Left lung (tissue), 4 donors: ENCODE measurements at regions not wholly inside any gene's neighbourhood (a gene's known extent, or its start where the extent isn't known, plus 50 kb on each side); places are given as distances from the start of the nearest gene placed in this dataset.

ENCODE experiments used
- ATAC-seq: fragments of 200-7000 bp; cut with Tn5 transposase; one replicate; pipeline ENCODE4 v1.9.1; 2020; ENCODE audit warnings: moderate library complexity
- DNase-seq, 4 donors: peaks; one replicate each; pipeline ENCODE4 v3.0.0-alpha.2; 2013 to 2020
- H3K27ac ChIP-seq, 2 donors: fragments of 200-600 bp; sonication (generic) in 1 of 2; one replicate each; pipeline versions ENCODE4 v1.5.0 to v1.8.0; 2020 to 2021
- H3K27me3 ChIP-seq, 2 donors: fragments of 200-600 bp; sonication (generic) in 1 of 2; one replicate each; pipeline versions ENCODE4 v1.5.0 to v1.8.0; 2020 to 2021
- H3K36me3 ChIP-seq, 2 donors: fragments of 200-600 bp; sonication (generic) in 1 of 2; one replicate each; pipeline versions ENCODE4 v1.5.0 to v1.8.0; 2020 to 2021
- H3K4me1 ChIP-seq, 2 donors: fragments of 200-600 bp; one replicate each; pipeline ENCODE4 v1.8.0; 2021
- H3K4me3 ChIP-seq, 2 donors: fragments of 200-600 bp; sonication (generic) in 1 of 2; one replicate each; pipeline versions ENCODE4 v1.5.0 to v1.8.0; 2020 to 2021; ENCODE audit warnings: mild to moderate bottlenecking in 1 of 2
- H3K9me3 ChIP-seq, 2 donors: fragments of 200-600 bp; sonication (generic) in 1 of 2; one replicate each; pipeline versions ENCODE4 v1.5.0 to v1.8.0; 2020 to 2021
- intact Hi-C, 2 donors: fragments of 100-400 bp; cut with DNase I; formaldehyde crosslinking; loops; one replicate each; pipeline versions ENCODE4 v1.11.2 to v1.14.2; 2022
- TF ChIP-seq, protein P1 (sequence below), 2 donors: fragments of 200-600 bp; sonication (generic) in 1 of 2; IDR thresholded peaks; one replicate each; pipeline versions ENCODE4 v1.5.0 to v1.8.0; 2021; ENCODE audit warnings: antibody characterized with exemption in 2 of 2
- donor health status: DM: no; HTN: yes; CAD: no.
- donor health status: DM: no; HTN: no; CAD: no.

GRCh38 chr2:228377533-228377932 lies 196.0 kb upstream of the SPHKAP start:
- Histone ChIP-seq H3K4me1 (no peaks in the 10 kb centered on the region), H3K27ac (no peak overlapping the region), H3K36me3 (no peaks in the 10 kb centered on the region), H3K9me3 (peaks cover 0 to 2% of the 10 kb centered on the region in 2 donors), H3K27me3 (no peaks in the 10 kb centered on the region), H3K4me3 (no peak overlapping the region)
- intact Hi-C loops, result no loop called here
- TF ChIP-seq, protein P1, sequence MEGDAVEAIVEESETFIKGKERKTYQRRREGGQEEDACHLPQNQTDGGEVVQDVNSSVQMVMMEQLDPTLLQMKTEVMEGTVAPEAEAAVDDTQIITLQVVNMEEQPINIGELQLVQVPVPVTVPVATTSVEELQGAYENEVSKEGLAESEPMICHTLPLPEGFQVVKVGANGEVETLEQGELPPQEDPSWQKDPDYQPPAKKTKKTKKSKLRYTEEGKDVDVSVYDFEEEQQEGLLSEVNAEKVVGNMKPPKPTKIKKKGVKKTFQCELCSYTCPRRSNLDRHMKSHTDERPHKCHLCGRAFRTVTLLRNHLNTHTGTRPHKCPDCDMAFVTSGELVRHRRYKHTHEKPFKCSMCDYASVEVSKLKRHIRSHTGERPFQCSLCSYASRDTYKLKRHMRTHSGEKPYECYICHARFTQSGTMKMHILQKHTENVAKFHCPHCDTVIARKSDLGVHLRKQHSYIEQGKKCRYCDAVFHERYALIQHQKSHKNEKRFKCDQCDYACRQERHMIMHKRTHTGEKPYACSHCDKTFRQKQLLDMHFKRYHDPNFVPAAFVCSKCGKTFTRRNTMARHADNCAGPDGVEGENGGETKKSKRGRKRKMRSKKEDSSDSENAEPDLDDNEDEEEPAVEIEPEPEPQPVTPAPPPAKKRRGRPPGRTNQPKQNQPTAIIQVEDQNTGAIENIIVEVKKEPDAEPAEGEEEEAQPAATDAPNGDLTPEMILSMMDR (IDR thresholded peaks at IDR 0.05), result no peak
- DNase-seq, result no peak
- no peak for ATAC-seq

DNA sequence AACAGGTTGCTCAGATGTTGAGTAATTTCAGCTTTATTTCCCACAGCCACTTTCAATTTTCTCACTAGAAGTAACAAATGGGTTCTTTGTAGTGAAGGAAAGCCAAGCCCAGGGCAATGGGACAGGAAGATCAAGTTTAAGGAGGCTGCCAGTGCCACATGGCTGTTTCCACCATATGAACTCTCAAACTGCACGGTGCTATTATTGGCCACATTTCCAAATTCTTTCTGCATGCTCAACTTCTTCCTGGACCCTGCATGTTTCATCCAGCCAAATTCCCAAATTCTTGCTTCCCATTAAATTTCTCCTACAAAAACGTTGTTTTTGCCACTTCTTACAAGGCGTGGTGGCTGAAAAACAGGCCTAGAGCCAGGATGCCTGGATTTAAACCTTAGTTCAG lies 193.3 kb upstream of the SPHKAP start:
- Histone ChIP-seq H3K4me1 (no peaks in the 10 kb centered on the region), H3K27ac (no peak overlapping the region), H3K4me3 (no peak overlapping the region), H3K27me3 (no peaks in the 10 kb centered on the region), H3K36me3 (no peaks in the 10 kb centered on the region), H3K9me3 (peaks cover 0 to 11% of the 10 kb centered on the region in 2 donors)
- TF ChIP-seq, protein P1 (IDR thresholded peaks at IDR 0.05), result no peak
- ATAC-seq, result no peak
- no peak for DNase-seq
- intact Hi-C loops, result no loop called here

GRCh38 chr2:228373191-228373590 lies 191.7 kb upstream of the SPHKAP start:
- no peak for ATAC-seq
- no peaks in the 10 kb centered on the region for H3K4me1 ChIP-seq
- H3K4me3 ChIP-seq, result no peak overlapping the region
- TF ChIP-seq, protein P1 (IDR thresholded peaks at IDR 0.05), result no peak
- peaks cover 0 to 11% of the 10 kb centered on the region in 2 donors for H3K9me3 ChIP-seq
- H3K27ac ChIP-seq, result no peak overlapping the region
- H3K36me3 ChIP-seq, result no peaks in the 10 kb centered on the region
- DNase-seq, result no peak
- intact Hi-C loops, result no loop called here
- no peaks in the 10 kb centered on the region for H3K27me3 ChIP-seq

GRCh38 chr2:228372212-228372611 lies 190.7 kb upstream of the SPHKAP start:
- DNase-seq (no peak), ATAC-seq (no peak)
- Histone ChIP-seq H3K27me3 (no peaks in the 10 kb centered on the region), H3K27ac (no peak overlapping the region), H3K36me3 (no peaks in the 10 kb centered on the region), H3K9me3 (peaks cover 0 to 11% of the 10 kb centered on the region in 2 donors), H3K4me1 (no peaks in the 10 kb centered on the region), H3K4me3 (no peak overlapping the region)
- TF ChIP-seq, protein P1 (IDR thresholded peaks at IDR 0.05), result no peak
- intact Hi-C loops, result no loop called here

- ATAC-seq (no peak), DNase-seq (no peak)
- Histone ChIP-seq H3K9me3 (peaks cover 0 to 11% of the 10 kb centered on the region in 2 donors), H3K4me3 (no peak overlapping the region), H3K27me3 (no peaks in the 10 kb centered on the region), H3K4me1 (no peaks in the 10 kb centered on the region), H3K27ac (no peak overlapping the region), H3K36me3 (no peaks in the 10 kb centered on the region)
- TF ChIP-seq, protein P1 (IDR thresholded peaks at IDR 0.05), result no peak
- intact Hi-C loops, result no loop called here
These were observed 188.0 kb upstream of the SPHKAP start for GRCh38 chr2:228369400-228370031.
